GM12892 (cell line): ENCODE measurements at regions not wholly inside any gene's neighbourhood (a gene's known extent, or its start where the extent isn't known, plus 50 kb on each side); places are given as distances from the start of the nearest gene placed in this dataset.

ENCODE experiments used
- POLR2A ChIP-seq: IDR thresholded peaks from 2 replicates; pipeline ENCODE4 v1.6.1; 2011; ENCODE audit warnings: low read depth, low read length, control low read depth
- POLR2AphosphoS5 ChIP-seq: IDR thresholded peaks from 2 replicates; pipeline ENCODE4 v1.6.1; 2011; ENCODE audit warnings: low read depth, low read length, control low read depth
- TAF1 ChIP-seq: IDR thresholded peaks from 2 replicates; pipeline ENCODE4 v1.6.1; 2011; ENCODE audit warnings: low read depth, mild to moderate bottlenecking, control low read depth, low read length, borderline replicate concordance

DNA sequence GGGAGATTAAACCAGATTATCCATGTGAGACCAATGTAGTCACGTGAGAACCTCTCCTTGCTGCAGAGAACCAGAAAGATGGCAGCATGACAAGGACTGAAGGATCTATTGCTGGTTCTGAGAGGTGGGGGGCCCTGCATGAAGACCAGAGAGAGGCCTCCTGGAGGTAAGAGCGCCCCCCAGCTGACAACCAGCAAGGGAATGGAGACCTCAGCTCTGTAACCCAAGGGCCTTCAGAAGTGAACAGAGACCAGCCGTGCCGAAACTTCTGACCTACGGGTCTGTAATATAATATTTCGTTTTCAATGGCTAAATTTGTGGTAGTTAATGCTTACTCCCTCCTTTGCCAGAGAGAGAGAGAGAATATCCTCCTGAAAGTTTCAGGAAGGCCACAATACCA, 524.1 kb upstream of the TBX3 start:
- TF ChIP-seq POLR2AphosphoS5 (no peak), POLR2A (no peak), TAF1 (no peak)
